Posterior cingulate gyrus (tissue), 11 donors: ENCODE measurements at regions not wholly inside any gene's neighbourhood (a gene's known extent, or its start where the extent isn't known, plus 50 kb on each side); places are given as distances from the start of the nearest gene placed in this dataset.
"Not testable (repeated sequence)": the region's sequence is repeated elsewhere in the genome, so short reads cannot be mapped to it uniquely, and the experiment has no call there.

Experiments
- DNase-seq, 10 donors: peaks; one replicate each; pipeline versions ENCODE4 v3.0.0 to v3.0.0-alpha.2; 2020 to 2021; ENCODE audit warnings: mixed read lengths in 3 of 10
- intact Hi-C: fragments of 100-400 bp; cut with DNase I; formaldehyde crosslinking; loops from one replicate; pipeline ENCODE4 v1.15.1; 2023

GRCh38 chr3:110419096-110419495, 652.5 kb upstream of the NECTIN3 start:
- no peak for DNase-seq
- intact Hi-C loops = no loop called here

- DNase-seq = no peak
- intact Hi-C loops = no loop called here
Measured at GRCh38 chr3:110419601-110420000, 652.0 kb upstream of the NECTIN3 start.

- DNase-seq = no peak
- intact Hi-C loops = no loop called here
Measured at GRCh38 chr3:110420158-110420641, 651.4 kb upstream of the NECTIN3 start.

- no peak for DNase-seq
- intact Hi-C loops = no loop called here
Measured at GRCh38 chr3:110423276-110423675, 648.3 kb upstream of the NECTIN3 start.

- intact Hi-C loops = no loop called here
- DNase-seq = no peak
Measured at GRCh38 chr3:110430146-110430545, 641.5 kb upstream of the NECTIN3 start.

- DNase-seq = no peak
- intact Hi-C loops = no loop called here
Measured at GRCh38 chr3:110436209-110436608, 635.4 kb upstream of the NECTIN3 start.

- intact Hi-C loops = not testable (repeated sequence)
- peak in 3 of 10 donors; percentile 42 to 70 (median 54) for DNase-seq
Measured at GRCh38 chr3:110440066-110440653, 631.5 kb upstream of the NECTIN3 start.

- intact Hi-C loops = no loop called here
- no peak for DNase-seq
Measured at GRCh38 chr3:110454066-110454465, 617.5 kb upstream of the NECTIN3 start.

GRCh38 chr3:110456001-110456400, 615.6 kb upstream of the NECTIN3 start:
- no peak for DNase-seq
- intact Hi-C loops = no loop called here

- no peak for DNase-seq
- intact Hi-C loops = no loop called here
Measured at GRCh38 chr3:110456438-110457138, 615.0 kb upstream of the NECTIN3 start.

- intact Hi-C loops = no loop called here
- no peak for DNase-seq
Measured at GRCh38 chr3:110457508-110457907, 614.1 kb upstream of the NECTIN3 start.

GRCh38 chr3:110459021-110459420, 612.6 kb upstream of the NECTIN3 start:
- intact Hi-C loops = no loop called here
- no peak for DNase-seq

GRCh38 chr3:110470310-110470709, 601.3 kb upstream of the NECTIN3 start:
- no peak for DNase-seq
- intact Hi-C loops = no loop called here

- DNase-seq = no peak
- intact Hi-C loops = no loop called here
Measured at GRCh38 chr3:110473405-110473804, 598.2 kb upstream of the NECTIN3 start.

- intact Hi-C loops = no loop called here
- peak in 1 of 10 donors; percentile 55 for DNase-seq
Measured at GRCh38 chr3:110474397-110474796, 597.2 kb upstream of the NECTIN3 start.

- intact Hi-C loops = no loop called here
- DNase-seq = no peak
Measured at GRCh38 chr3:110478377-110479054, 593.1 kb upstream of the NECTIN3 start.

- intact Hi-C loops = no loop called here
- no peak for DNase-seq
Measured at GRCh38 chr3:110479731-110480130, 591.9 kb upstream of the NECTIN3 start.

GRCh38 chr3:110485389-110485788, 586.2 kb upstream of the NECTIN3 start:
- no peak for DNase-seq

GRCh38 chr3:110487840-110488239, 583.8 kb upstream of the NECTIN3 start:
- no peak for DNase-seq
- intact Hi-C loops = no loop called here

More at GRCh38 chr3:110485389-110485788, 586.2 kb upstream of the NECTIN3 start:
- intact Hi-C loops = no loop called here

- intact Hi-C loops = no loop called here
- no peak for DNase-seq
Measured at GRCh38 chr3:110491413-110491812, 580.2 kb upstream of the NECTIN3 start.

- intact Hi-C loops = no loop called here
Measured at GRCh38 chr3:110492876-110493275, 578.7 kb upstream of the NECTIN3 start.

More at GRCh38 chr3:110492876-110493275, 578.7 kb upstream of the NECTIN3 start:
- no peak for DNase-seq
